DND-41 (cell line): ENCODE measurements at regions not wholly inside any gene's neighbourhood (a gene's known extent, or its start where the extent isn't known, plus 50 kb on each side); places are given as distances from the start of the nearest gene placed in this dataset.

Source experiments
- ATAC-seq: fragments of 200-7000 bp; cut with Tn5 transposase; 3 replicates; pipeline ENCODE4 v1.9.1; 2021; ENCODE audit warnings: low read depth; ENCODE audit not compliant: insufficient read depth
- DNase-seq: peaks from one replicate; pipeline ENCODE4 v3.0.0-alpha.2; 2020
- H2AFZ ChIP-seq: 2 replicates; pipeline ENCODE4 v1.6.0; 2012; ENCODE audit warnings: low read depth, low read length
- H3K27ac ChIP-seq: 2 replicates; pipeline ENCODE4 v1.5.1; 2012; ENCODE audit warnings: low read length, inconsistent platforms
- H3K27me3 ChIP-seq: fragments of 200-600 bp; sonication (generic); 2 replicates; pipeline ENCODE4 v1.6.0; 2012; ENCODE audit warnings: low read length, mild to moderate bottlenecking, inconsistent platforms; ENCODE audit not compliant: insufficient read depth, poor library complexity
- H3K36me3 ChIP-seq: 2 replicates; pipeline ENCODE4 v1.5.1; 2012; ENCODE audit warnings: low read length, inconsistent platforms; ENCODE audit not compliant: insufficient read depth
- H3K4me1 ChIP-seq: 2 replicates; pipeline ENCODE4 v1.5.1; 2012; ENCODE audit warnings: mild to moderate bottlenecking, low read length; ENCODE audit not compliant: insufficient read depth
- H3K4me2 ChIP-seq: 2 replicates; pipeline ENCODE4 v1.6.0; 2012; ENCODE audit warnings: mild to moderate bottlenecking, moderate library complexity, low read length, inconsistent platforms; ENCODE audit not compliant: insufficient read depth
- H3K4me3 ChIP-seq, 2 experiments: fragments of 200-600 bp in 1 of 2; shearing (Covaris generic) in 1 of 2; 2 replicates each; pipeline ENCODE4 v1.5.1; 2012 to 2016; ENCODE audit warnings: inconsistent platforms in 2 of 2, low read length in 2 of 2, mild to moderate bottlenecking in 2 of 2, low read depth in 1 of 2, moderate library complexity in 1 of 2
- H3K79me2 ChIP-seq: 2 replicates; pipeline ENCODE4 v1.6.0; 2012; ENCODE audit warnings: low read length, inconsistent platforms; ENCODE audit not compliant: insufficient read depth
- H3K9ac ChIP-seq: 2 replicates; pipeline ENCODE4 v1.6.0; 2012; ENCODE audit warnings: low read depth, mild to moderate bottlenecking, inconsistent platforms, low read length, moderate library complexity
- H3K9me3 ChIP-seq: 2 replicates; pipeline ENCODE4 v1.5.1; 2012; ENCODE audit warnings: low read length, moderate library complexity, mild to moderate bottlenecking, inconsistent platforms; ENCODE audit not compliant: insufficient read depth, severe bottlenecking
- H4K20me1 ChIP-seq: 2 replicates; pipeline ENCODE4 v1.6.0; 2012; ENCODE audit warnings: low read length; ENCODE audit not compliant: insufficient read depth
- EZH2 ChIP-seq: IDR thresholded peaks from 3 replicates; pipeline ENCODE4 v1.6.1; 2012; ENCODE audit warnings: borderline replicate concordance, low read depth, mild to moderate bottlenecking, moderate library complexity, low read length, inconsistent platforms; ENCODE audit not compliant: severe bottlenecking
- TF ChIP-seq, protein P1 (sequence below): IDR thresholded peaks from 2 replicates; pipeline ENCODE4 v1.5.1; 2012; ENCODE audit warnings: borderline replicate concordance, low read length, moderate library complexity, mild to moderate bottlenecking; ENCODE audit not compliant: poor library complexity, severe bottlenecking; ENCODE audit errors: extremely low read depth

DNA sequence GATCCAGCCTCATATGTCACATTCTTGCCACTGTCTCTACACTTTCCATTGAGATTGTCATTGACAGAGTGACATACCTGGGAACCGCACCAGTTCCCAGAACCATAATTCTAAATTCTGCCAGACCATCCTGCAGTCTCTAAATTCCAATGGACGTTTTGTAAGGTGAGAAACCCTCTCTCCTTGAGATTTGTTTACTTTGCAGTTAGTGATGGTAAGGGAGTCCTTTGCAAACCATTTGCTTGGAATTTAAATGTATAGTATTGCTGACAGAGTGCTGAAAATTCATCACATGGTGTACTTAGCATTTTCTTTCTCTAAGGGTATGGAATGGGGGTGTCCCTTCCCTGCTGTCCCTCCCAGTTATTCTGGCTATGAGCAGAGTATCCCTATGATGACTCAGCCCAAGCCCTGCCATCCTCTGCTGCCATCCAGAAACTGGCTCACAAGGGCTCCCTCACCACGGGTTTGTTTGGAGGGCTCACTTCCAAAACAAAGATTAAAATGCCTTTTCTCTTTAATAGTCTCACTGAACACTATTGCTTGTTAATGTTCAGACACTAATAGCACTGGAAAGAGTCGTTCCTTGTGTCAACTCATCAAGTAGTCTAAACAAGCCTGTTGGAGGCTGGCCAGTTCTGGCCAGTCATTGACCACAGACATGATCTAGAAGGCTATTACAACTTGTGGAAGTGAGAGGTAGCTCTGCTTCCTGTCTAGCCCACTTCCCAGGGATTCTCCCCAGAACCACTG lies 129.0 kb upstream of the HMGA2 start:
- no peaks in the 10 kb centered on the region for H3K9me3 ChIP-seq
- H3K36me3 ChIP-seq, result no peaks in the 10 kb centered on the region
- H3K4me2 ChIP-seq, result no peak overlapping the region
- H3K4me3 ChIP-seq, result no peak overlapping the region
- H3K27ac ChIP-seq, result no peak overlapping the region
- TF ChIP-seq, protein P1, sequence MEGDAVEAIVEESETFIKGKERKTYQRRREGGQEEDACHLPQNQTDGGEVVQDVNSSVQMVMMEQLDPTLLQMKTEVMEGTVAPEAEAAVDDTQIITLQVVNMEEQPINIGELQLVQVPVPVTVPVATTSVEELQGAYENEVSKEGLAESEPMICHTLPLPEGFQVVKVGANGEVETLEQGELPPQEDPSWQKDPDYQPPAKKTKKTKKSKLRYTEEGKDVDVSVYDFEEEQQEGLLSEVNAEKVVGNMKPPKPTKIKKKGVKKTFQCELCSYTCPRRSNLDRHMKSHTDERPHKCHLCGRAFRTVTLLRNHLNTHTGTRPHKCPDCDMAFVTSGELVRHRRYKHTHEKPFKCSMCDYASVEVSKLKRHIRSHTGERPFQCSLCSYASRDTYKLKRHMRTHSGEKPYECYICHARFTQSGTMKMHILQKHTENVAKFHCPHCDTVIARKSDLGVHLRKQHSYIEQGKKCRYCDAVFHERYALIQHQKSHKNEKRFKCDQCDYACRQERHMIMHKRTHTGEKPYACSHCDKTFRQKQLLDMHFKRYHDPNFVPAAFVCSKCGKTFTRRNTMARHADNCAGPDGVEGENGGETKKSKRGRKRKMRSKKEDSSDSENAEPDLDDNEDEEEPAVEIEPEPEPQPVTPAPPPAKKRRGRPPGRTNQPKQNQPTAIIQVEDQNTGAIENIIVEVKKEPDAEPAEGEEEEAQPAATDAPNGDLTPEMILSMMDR, result no peak
- TF ChIP-seq EZH2, result no peak
- H2AFZ ChIP-seq, result no peak overlapping the region
- peaks cover 6% of the 10 kb centered on the region for H3K27me3 ChIP-seq
- ATAC-seq, result no peak
- H3K4me1 ChIP-seq, result no peaks in the 10 kb centered on the region
- DNase-seq, result no peak
- no peaks in the 10 kb centered on the region for H3K79me2 ChIP-seq
- no peaks in the 10 kb centered on the region for H4K20me1 ChIP-seq
- no peak overlapping the region for H3K9ac ChIP-seq

DNA sequence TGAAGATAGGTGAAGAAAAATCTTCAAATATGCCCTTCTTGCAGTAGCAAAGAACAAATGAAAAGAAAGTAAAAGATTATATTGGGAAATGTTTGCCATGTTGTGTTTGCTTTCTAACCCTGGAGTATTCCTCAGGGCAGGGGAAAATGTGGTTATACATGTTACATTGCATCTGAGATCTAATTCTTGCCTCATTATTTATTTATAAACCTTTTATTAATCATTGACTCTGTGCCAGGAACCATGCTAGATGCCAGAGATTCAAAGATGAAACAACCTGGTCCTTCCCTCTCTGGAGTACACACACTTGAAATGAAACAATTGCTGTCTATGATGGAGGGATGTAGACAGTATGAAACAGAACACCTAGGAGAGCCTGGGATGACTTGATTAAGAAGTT lies 128.1 kb upstream of the HMGA2 start:
- TF ChIP-seq EZH2, result no peak
- TF ChIP-seq, protein P1, result no peak
- H4K20me1 ChIP-seq, result no peaks in the 10 kb centered on the region
- no peaks in the 10 kb centered on the region for H3K4me1 ChIP-seq
- no peak overlapping the region for H2AFZ ChIP-seq
- no peaks in the 10 kb centered on the region for H3K9me3 ChIP-seq
- no peak overlapping the region for H3K9ac ChIP-seq
- H3K4me2 ChIP-seq, result no peak overlapping the region
- H3K4me3 ChIP-seq, result no peak overlapping the region
- H3K79me2 ChIP-seq, result no peaks in the 10 kb centered on the region
- no peaks in the 10 kb centered on the region for H3K36me3 ChIP-seq
- H3K27me3 ChIP-seq, result peaks cover 2% of the 10 kb centered on the region
- no peak for ATAC-seq
- H3K27ac ChIP-seq, result no peak overlapping the region
- DNase-seq, result no peak

DNA sequence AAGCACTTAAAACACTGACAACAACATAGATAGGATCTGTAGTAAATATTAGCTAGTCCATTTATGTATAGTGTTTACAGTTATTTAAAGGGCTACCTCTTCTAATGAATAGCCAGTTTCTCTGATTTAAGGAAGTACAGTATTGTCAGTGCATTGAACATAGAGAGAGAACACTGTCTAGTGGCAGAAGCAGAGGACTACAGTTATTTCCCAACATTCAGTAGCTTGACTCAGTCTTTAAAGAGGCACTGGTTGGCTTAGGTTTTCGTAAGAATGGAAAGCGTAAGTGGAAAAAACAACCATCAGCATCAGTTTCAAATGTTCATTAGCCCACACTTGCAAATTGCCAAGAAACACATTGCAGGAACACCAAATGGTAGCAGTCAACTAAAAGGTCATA lies 125.0 kb upstream of the HMGA2 start:
- no peak overlapping the region for H2AFZ ChIP-seq
- DNase-seq (no peak), ATAC-seq (no peak)
- no peaks in the 10 kb centered on the region for H3K79me2 ChIP-seq
- no peak overlapping the region for H3K4me2 ChIP-seq
- no peak overlapping the region for H3K27ac ChIP-seq
- no peaks in the 10 kb centered on the region for H4K20me1 ChIP-seq
- no peak overlapping the region for H3K4me3 ChIP-seq
- H3K36me3 ChIP-seq, result no peaks in the 10 kb centered on the region
- no peaks in the 10 kb centered on the region for H3K27me3 ChIP-seq
- no peaks in the 10 kb centered on the region for H3K9me3 ChIP-seq
- H3K9ac ChIP-seq, result no peak overlapping the region
- TF ChIP-seq, protein P1, result no peak
- TF ChIP-seq EZH2, result no peak
- no peaks in the 10 kb centered on the region for H3K4me1 ChIP-seq

DNA sequence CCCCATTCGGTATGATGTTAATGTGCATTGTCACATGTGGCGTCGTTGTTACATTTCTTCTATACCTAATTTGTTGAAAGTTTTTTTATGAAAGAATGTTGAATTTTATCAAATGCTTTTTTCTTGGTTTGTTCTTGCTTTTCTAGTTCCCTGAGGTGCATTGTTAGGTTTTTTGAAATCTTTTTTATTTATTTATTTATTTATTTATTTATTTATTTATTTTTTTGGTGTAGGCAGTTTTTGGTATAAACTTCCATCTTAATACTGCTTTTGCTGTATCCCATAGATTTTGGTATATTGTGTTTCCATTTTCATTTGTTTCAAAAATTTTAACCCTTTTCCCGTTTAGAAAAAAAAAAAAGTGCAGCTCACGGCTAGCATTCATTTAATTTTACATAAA lies 121.1 kb upstream of the HMGA2 start:
- Histone ChIP-seq H2AFZ (no peak overlapping the region), H3K79me2 (no peaks in the 10 kb centered on the region), H4K20me1 (no peaks in the 10 kb centered on the region), H3K4me1 (no peaks in the 10 kb centered on the region), H3K27me3 (no peaks in the 10 kb centered on the region), H3K36me3 (no peaks in the 10 kb centered on the region), H3K27ac (no peak overlapping the region), H3K9me3 (peaks cover 2% of the 10 kb centered on the region), H3K4me2 (no peak overlapping the region), H3K9ac (no peak overlapping the region), H3K4me3 (no peak overlapping the region)
- no peak for TF ChIP-seq EZH2
- TF ChIP-seq, protein P1, result no peak
- DNase-seq, result no peak
- ATAC-seq, result no peak
